MCF 10A (cell line): ENCODE measurements at regions not wholly inside any gene's neighbourhood (a gene's known extent, or its start where the extent isn't known, plus 50 kb on each side); places are given as distances from the start of the nearest gene placed in this dataset.

Source experiments
- BruUV-seq: library from RNA; stranded (reverse); fragments of 400-500 nt; replicated peaks from 2 replicates; lab custom pipeline; 2021; lab: Mats Ljungman, UMichigan
- CTCF ChIA-PET: fragments of 300-600 bp; sonication (Branson Sonifier 250); formaldehyde crosslinking; extraction: SDS; loops from one replicate; lab custom pipeline; 2021; ENCODE audit warnings: antibody characterized with exemption, inconsistent platforms; lab: Yijun Ruan, JAX
- POLR2A ChIA-PET: fragments of 300-600, 350-650 bp; sonication (Branson Sonifier 250); formaldehyde crosslinking; extraction: SDS; loops from one replicate; lab custom pipeline; 2020; ENCODE audit warnings: antibody characterized with exemption, inconsistent platforms; lab: Yijun Ruan, JAX
- DNase-seq: peaks from one replicate; pipeline ENCODE4 v3.0.0-alpha.2; 2018; ENCODE audit not compliant: unreplicated experiment
- H3K27ac Mint-ChIP-seq: one replicate; pipeline ENCODE4 v1.8.0; 2022; ENCODE audit warnings: mild to moderate bottlenecking, low read depth, mixed read lengths; ENCODE audit not compliant: unreplicated experiment
- H3K27me3 Mint-ChIP-seq: one replicate; pipeline ENCODE4 v1.8.0; 2022; ENCODE audit warnings: mixed read lengths; ENCODE audit not compliant: insufficient read depth, unreplicated experiment
- H3K36me3 Mint-ChIP-seq: one replicate; pipeline ENCODE4 v1.8.0; 2022; ENCODE audit warnings: mild to moderate bottlenecking, moderate library complexity, mixed read lengths; ENCODE audit not compliant: insufficient read depth, unreplicated experiment
- H3K4me1 Mint-ChIP-seq: one replicate; pipeline ENCODE4 v1.8.0; 2022; ENCODE audit warnings: mixed read lengths; ENCODE audit not compliant: insufficient read depth, unreplicated experiment
- H3K4me3 Mint-ChIP-seq: one replicate; pipeline ENCODE4 v1.8.0; 2022; ENCODE audit warnings: mild to moderate bottlenecking, moderate library complexity, mixed read lengths; ENCODE audit not compliant: unreplicated experiment
- H3K9me3 Mint-ChIP-seq: one replicate; pipeline ENCODE4 v1.8.0; 2022; ENCODE audit warnings: mixed read lengths; ENCODE audit not compliant: unreplicated experiment
- intact Hi-C: fragments of 100-400 bp; cut with micrococcal nuclease; formaldehyde crosslinking; loops from 2 replicates; pipeline ENCODE4 v1.14.1; 2022
- TF ChIP-seq, protein P1 (sequence below): fragments of 200-600 bp; IDR thresholded peaks from one replicate; pipeline ENCODE4 v1.8.0; 2022; ENCODE audit warnings: antibody characterized with exemption, mild to moderate bottlenecking; ENCODE audit not compliant: unreplicated experiment

DNA sequence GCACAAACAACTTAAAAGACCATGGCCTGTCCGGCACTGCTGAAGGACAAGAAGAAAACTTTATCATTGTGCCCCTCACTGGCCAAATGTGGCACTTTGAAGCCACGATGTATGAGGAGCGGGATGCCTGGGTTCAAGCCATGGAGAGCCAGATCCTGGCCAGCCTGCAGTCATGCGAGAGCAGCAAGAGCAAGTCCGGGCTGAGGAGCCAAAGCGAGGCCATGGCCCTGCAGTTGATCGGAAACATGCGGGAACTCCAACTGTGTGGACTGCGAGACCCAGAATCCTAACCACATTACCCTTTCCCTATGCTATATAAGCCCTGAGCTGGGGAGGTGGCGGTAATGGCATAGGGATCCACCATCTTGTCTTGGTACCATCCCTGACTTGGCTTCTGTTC lies 497.9 kb downstream of the ANXA1 start:
- TF ChIP-seq, protein P1, sequence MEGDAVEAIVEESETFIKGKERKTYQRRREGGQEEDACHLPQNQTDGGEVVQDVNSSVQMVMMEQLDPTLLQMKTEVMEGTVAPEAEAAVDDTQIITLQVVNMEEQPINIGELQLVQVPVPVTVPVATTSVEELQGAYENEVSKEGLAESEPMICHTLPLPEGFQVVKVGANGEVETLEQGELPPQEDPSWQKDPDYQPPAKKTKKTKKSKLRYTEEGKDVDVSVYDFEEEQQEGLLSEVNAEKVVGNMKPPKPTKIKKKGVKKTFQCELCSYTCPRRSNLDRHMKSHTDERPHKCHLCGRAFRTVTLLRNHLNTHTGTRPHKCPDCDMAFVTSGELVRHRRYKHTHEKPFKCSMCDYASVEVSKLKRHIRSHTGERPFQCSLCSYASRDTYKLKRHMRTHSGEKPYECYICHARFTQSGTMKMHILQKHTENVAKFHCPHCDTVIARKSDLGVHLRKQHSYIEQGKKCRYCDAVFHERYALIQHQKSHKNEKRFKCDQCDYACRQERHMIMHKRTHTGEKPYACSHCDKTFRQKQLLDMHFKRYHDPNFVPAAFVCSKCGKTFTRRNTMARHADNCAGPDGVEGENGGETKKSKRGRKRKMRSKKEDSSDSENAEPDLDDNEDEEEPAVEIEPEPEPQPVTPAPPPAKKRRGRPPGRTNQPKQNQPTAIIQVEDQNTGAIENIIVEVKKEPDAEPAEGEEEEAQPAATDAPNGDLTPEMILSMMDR = no peak
- intact Hi-C loops = no loop called here

DNA sequence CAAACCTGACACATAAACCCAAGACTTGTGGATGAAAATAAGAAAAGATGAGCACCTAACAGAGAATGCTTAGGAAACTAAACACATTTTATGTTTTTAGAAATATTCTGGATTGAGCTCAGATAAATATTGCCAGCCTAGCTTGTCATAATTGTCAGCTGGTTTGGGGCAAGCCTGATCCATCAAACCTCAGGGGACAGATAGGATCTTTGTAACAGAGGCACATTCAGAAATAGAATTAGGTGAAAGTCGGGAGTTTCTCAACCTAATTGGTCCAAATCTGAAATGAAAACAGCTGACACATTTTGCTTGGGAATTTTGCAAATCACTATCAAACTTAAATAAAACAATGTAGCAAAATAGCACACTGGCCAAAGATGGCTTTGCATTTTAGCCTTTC lies 503.7 kb downstream of the ANXA1 start:
- intact Hi-C loops = no loop called here
- Mint-ChIP-seq H3K27me3 (peaks cover 92% of the 10 kb centered on the region), H3K4me1 (no peaks in the 10 kb centered on the region), H3K9me3 (no peaks in the 10 kb centered on the region), H3K4me3 (no peak overlapping the region), H3K27ac (no peak overlapping the region), H3K36me3 (no peaks in the 10 kb centered on the region)
- DNase-seq = no peak
- ChIA-PET CTCF (interaction anchor here (0.6 kb wide), 1 partner anchor 1793 kb away, joined by 3 read pairs; no protein-coding TSS in a partner anchor), POLR2A (no interaction called here)
- TF ChIP-seq, protein P1 = no peak
- BruUV-seq = no TSS peak

More for the DNA sequence above, 497.9 kb downstream of the ANXA1 start:
- no peak for DNase-seq
- H3K4me1 Mint-ChIP-seq = no peaks in the 10 kb centered on the region
- H3K27me3 Mint-ChIP-seq = peaks cover 64% of the 10 kb centered on the region
- CTCF ChIA-PET = interaction anchor here (0.6 kb wide), 1 partner anchor 34 kb away, joined by 4 read pairs; no protein-coding TSS in a partner anchor
- no peaks in the 10 kb centered on the region for H3K36me3 Mint-ChIP-seq
- POLR2A ChIA-PET = no interaction called here
- H3K4me3 Mint-ChIP-seq = no peak overlapping the region
- BruUV-seq = no TSS peak
- no peaks in the 10 kb centered on the region for H3K9me3 Mint-ChIP-seq
- no peak overlapping the region for H3K27ac Mint-ChIP-seq

DNA sequence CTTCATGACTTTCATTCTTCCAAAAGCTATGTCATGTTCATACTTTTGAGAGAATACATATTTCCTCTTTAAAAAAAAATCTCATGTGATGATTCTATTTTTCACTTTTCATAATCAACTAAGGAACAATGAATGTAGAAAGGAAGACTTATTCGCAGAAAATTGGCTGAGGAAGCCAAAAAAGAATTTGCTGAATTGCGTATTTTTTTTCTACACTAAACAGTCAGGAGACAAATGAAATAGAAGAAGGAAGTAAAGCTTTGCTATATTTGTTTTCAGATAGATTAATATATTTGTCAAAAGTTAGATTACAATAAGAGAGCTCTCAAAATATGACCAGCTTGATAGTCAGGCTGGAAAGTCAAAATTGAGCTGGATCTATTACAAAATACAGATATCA lies 504.2 kb downstream of the ANXA1 start:
- no TSS peak for BruUV-seq
- H3K27me3 Mint-ChIP-seq = peaks cover 92% of the 10 kb centered on the region
- H3K4me3 Mint-ChIP-seq = no peak overlapping the region
- no peaks in the 10 kb centered on the region for H3K4me1 Mint-ChIP-seq
- H3K9me3 Mint-ChIP-seq = no peaks in the 10 kb centered on the region
- no peaks in the 10 kb centered on the region for H3K36me3 Mint-ChIP-seq
- CTCF ChIA-PET = interaction anchor here (0.6 kb wide), 1 partner anchor 1793 kb away, joined by 3 read pairs; no protein-coding TSS in a partner anchor
- no peak overlapping the region for H3K27ac Mint-ChIP-seq
- POLR2A ChIA-PET = no interaction called here
- no peak for DNase-seq
- intact Hi-C loops = no loop called here
- TF ChIP-seq, protein P1 = no peak

DNA sequence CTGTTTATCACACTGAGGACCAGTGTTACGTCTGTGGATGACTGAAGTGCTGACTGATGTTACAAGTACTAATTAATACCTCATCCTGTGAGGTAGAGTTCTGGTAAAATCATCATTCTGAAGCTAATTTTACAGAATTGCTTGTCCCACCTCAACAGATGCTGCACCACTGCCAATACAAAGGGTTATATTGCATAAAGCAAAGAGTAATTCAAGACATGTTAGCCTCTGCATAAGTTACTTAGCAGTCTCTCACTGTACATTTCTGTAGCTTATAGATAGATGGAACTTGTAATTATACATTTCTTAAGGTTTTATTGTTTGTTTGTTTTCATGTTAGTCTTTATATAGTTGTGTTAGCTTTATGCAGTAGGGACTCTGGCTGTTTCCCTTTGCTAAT lies 513.6 kb downstream of the ANXA1 start:
- CTCF ChIA-PET = interaction anchor here (0.6 to 0.7 kb wide), 2 partner anchors 464 to 583 kb away, joined by 3 read pairs; no protein-coding TSS in a partner anchor

More for the DNA sequence above, 513.6 kb downstream of the ANXA1 start:
- TF ChIP-seq, protein P1 = no peak
- H3K4me1 Mint-ChIP-seq = no peaks in the 10 kb centered on the region
- no peak for DNase-seq
- H3K9me3 Mint-ChIP-seq = no peaks in the 10 kb centered on the region
- POLR2A ChIA-PET = no interaction called here
- H3K27ac Mint-ChIP-seq = no peak overlapping the region
- intact Hi-C loops = loop anchor here (5.0 kb wide), 2 partner anchors 393 to 463 kb away; no protein-coding TSS in a partner anchor
- no peak overlapping the region for H3K4me3 Mint-ChIP-seq
- H3K36me3 Mint-ChIP-seq = no peaks in the 10 kb centered on the region
- BruUV-seq = no TSS peak
- H3K27me3 Mint-ChIP-seq = peaks cover 70% of the 10 kb centered on the region
